Ishikawa (cell line): ENCODE measurements at regions not wholly inside any gene's neighbourhood (a gene's known extent, or its start where the extent isn't known, plus 50 kb on each side); places are given as distances from the start of the nearest gene placed in this dataset.

Experiments
- CEBPB ChIP-seq: IDR thresholded peaks from 2 replicates; pipeline ENCODE4 v1.6.1; 2012
- CREB1 ChIP-seq: IDR thresholded peaks from 2 replicates; pipeline ENCODE4 v1.6.1; 2012; ENCODE audit warnings: low read depth
- EGR1 ChIP-seq: IDR thresholded peaks from 2 replicates; pipeline ENCODE4 v1.6.1; 2012
- EP300 ChIP-seq: IDR thresholded peaks from 2 replicates; pipeline ENCODE4 v1.6.1; 2012; ENCODE audit warnings: borderline replicate concordance
- FOXM1 ChIP-seq: IDR thresholded peaks from 2 replicates; pipeline ENCODE4 v1.6.1; 2012; ENCODE audit warnings: low read depth, borderline replicate concordance
- MAX ChIP-seq: IDR thresholded peaks from 2 replicates; pipeline ENCODE4 v1.6.1; 2012
- NFIC ChIP-seq: IDR thresholded peaks from 2 replicates; pipeline ENCODE4 v1.6.1; 2012
- RAD21 ChIP-seq: IDR thresholded peaks from 2 replicates; pipeline ENCODE4 v1.6.1; 2012; ENCODE audit warnings: low read depth
- REST ChIP-seq: IDR thresholded peaks from 2 replicates; pipeline ENCODE4 v1.6.1; 2012; ENCODE audit warnings: low read depth, mild to moderate bottlenecking
- TAF1 ChIP-seq: IDR thresholded peaks from 2 replicates; pipeline ENCODE4 v1.6.1; 2012; ENCODE audit warnings: low read depth, mild to moderate bottlenecking
- TCF12 ChIP-seq: IDR thresholded peaks from 2 replicates; pipeline ENCODE4 v1.6.1; 2012; ENCODE audit warnings: low read depth
- TEAD4 ChIP-seq: IDR thresholded peaks from 2 replicates; pipeline ENCODE4 v1.6.1; 2012
- USF1 ChIP-seq: IDR thresholded peaks from 2 replicates; pipeline ENCODE4 v1.6.1; 2012
- YY1 ChIP-seq: IDR thresholded peaks from 2 replicates; pipeline ENCODE4 v1.6.1; 2012; ENCODE audit warnings: low read depth
- ZBTB7A ChIP-seq: IDR thresholded peaks from 2 replicates; pipeline ENCODE4 v1.6.1; 2012; ENCODE audit warnings: low read depth

GRCh38 chr2:186129767-186130581 is 356.1 kb upstream of the ZC3H15 start:
- TF ChIP-seq TCF12 = no peak
- TF ChIP-seq REST = no peak
- TF ChIP-seq YY1 = no peak
- no peak for TF ChIP-seq ZBTB7A
- TF ChIP-seq CREB1 = no peak
- 0 out of 2 replicates have a peak, but pooled peaks have one; percentile 15 for TF ChIP-seq EP300
- TF ChIP-seq NFIC = peak; percentile 81
- no peak for TF ChIP-seq CEBPB
- TF ChIP-seq TAF1 = no peak
- no peak for TF ChIP-seq FOXM1
- no peak for TF ChIP-seq USF1
- no peak for TF ChIP-seq MAX

GRCh38 chr2:186130748-186131641 is 355.1 kb upstream of the ZC3H15 start:
- TF ChIP-seq USF1 (no peak), NFIC (peak; percentile 59; the same call in 1 of the 2 replicates), REST (no peak), FOXM1 (peak; percentile 55; the same call in 1 of the 2 replicates), ZBTB7A (no peak), YY1 (no peak), CEBPB (no peak; the same call in 1 of the 2 replicates), TAF1 (no peak), TEAD4 (peak; percentile 48), CREB1 (no peak), RAD21 (no peak), EP300 (peak; percentile 76; the same call in 1 of the 2 replicates), EGR1 (no peak), TCF12 (peak; percentile 58; the same call in 1 of the 2 replicates), MAX (no peak)

GRCh38 chr2:186135686-186136085 is 350.4 kb upstream of the ZC3H15 start:
- TF ChIP-seq RAD21 (no peak), NFIC (no peak), REST (no peak), MAX (no peak), ZBTB7A (no peak), YY1 (no peak), USF1 (no peak), TCF12 (no peak), TEAD4 (no peak), EGR1 (no peak), TAF1 (no peak), FOXM1 (no peak), EP300 (no peak)
